ENCODE measurements at regions not wholly inside any gene's neighbourhood (a gene's known extent, or its start where the extent isn't known, plus 50 kb on each side); places are given as distances from the start of the nearest gene placed in this dataset.

DNA sequence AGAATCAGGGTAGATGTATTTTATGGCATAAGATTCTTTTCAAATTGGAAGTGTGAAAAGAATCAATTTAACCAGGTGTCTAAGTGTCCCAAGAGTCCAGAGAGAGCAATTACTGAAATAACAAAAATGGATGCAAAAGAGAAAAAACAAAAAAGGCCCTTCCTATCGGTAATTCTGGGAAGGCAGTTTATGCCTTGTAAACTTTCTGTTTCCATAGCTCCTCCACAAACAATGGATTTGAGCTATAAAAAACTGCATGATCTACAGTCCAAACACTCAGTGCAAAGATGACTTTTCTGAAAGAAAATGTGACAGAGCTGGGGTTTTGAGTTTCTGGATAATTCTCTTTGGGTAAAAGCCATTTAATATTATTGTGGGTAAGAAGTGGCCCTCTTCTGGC, 366.1 kb downstream of the EN1 start:
- Histone ChIP-seq H2AFZ (ENCODE audit: low read depth) (no peak overlapping the region), H3K4me2 (no peak overlapping the region), H3K36me3 (replicated peaks in 1 of 2; ENCODE audit: control insufficient read depth in 1 of 2, insufficient read depth in 2 of 2, low read length in 1 of 2) (no peaks in the 10 kb centered on the region), H3K79me2 (ENCODE audit: insufficient read depth) (no peaks in the 10 kb centered on the region), H3K27me3 (ENCODE audit: insufficient read depth) (no peaks in the 10 kb centered on the region), H3K4me1 (ENCODE audit: control insufficient read depth in 1 of 2, insufficient read depth in 2 of 2, low read depth in 1 of 2, low read length in 1 of 2) (no peaks in the 10 kb centered on the region), H3K9me3 (no peaks in the 10 kb centered on the region), H3F3A (replicated peaks; ENCODE audit: insufficient read depth) (no peaks in the 10 kb centered on the region), H3K4me3 (ENCODE audit: low read depth in 2 of 2, low read length in 1 of 2) (no peak overlapping the region), H3K9ac (no peak overlapping the region), H3K9me2 (no peaks in the 10 kb centered on the region), H3K27ac (ENCODE audit: low read depth in 2 of 2, low read length in 1 of 2) (no peak overlapping the region), H4K20me1 (ENCODE audit: insufficient read depth) (no peaks in the 10 kb centered on the region)
- no peak for DNase-seq
- TF ChIP-seq ZBTB33 (IDR thresholded peaks at IDR 0.05; ENCODE audit: borderline replicate concordance, low read depth): no peak
- no peak for TF ChIP-seq CTCF (IDR thresholded peaks at IDR 0.05)
- no peak for TF ChIP-seq RCOR1 (IDR thresholded peaks at IDR 0.05; ENCODE audit: low read length)
- TF ChIP-seq TEAD4 (IDR thresholded peaks at IDR 0.05; ENCODE audit: borderline replicate concordance, insufficient read depth): no peak
- 8% methylated on average over 1 of the region's 1 CpG for WGBS (ENCODE audit: low lambda C conversion rate)
- CTCF ChIA-PET: interaction anchor here (0.9 to 1.2 kb wide), 2 partner anchors 11 to 38 kb away, joined by 3 to 5 read pairs; no protein-coding TSS in a partner anchor
- POLR2A ChIA-PET: no interaction called here

DNA sequence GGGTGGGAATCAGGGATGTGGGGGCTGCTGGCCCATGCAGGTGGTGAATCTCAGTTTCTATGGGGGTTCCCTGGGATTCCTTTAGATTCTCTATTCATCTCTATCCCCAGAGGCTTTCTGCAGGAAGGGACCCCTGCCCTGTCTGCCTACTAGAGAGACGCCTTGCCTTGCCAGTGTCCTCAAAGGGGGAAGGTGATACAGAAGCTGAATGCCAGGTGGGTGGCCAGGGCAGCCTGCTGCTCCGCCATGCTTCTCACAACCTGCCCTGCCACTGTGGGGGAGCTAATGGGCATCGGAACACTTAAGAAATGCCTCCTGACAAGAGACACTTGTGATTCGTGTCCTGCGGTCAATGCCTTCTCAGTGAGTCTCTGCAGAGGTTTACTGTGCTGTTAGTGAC, 368.4 kb downstream of the EN1 start:
- Histone ChIP-seq H3K4me1 (ENCODE audit: control insufficient read depth in 1 of 2, insufficient read depth in 2 of 2, low read depth in 1 of 2, low read length in 1 of 2) (no peaks in the 10 kb centered on the region), H3K79me2 (ENCODE audit: insufficient read depth) (no peaks in the 10 kb centered on the region), H3K9me2 (no peaks in the 10 kb centered on the region), H3K36me3 (replicated peaks in 1 of 2; ENCODE audit: control insufficient read depth in 1 of 2, insufficient read depth in 2 of 2, low read length in 1 of 2) (no peaks in the 10 kb centered on the region), H3K9me3 (no peaks in the 10 kb centered on the region), H3K9ac (no peak overlapping the region), H3K4me2 (no peak overlapping the region), H3K4me3 (ENCODE audit: low read depth in 2 of 2, low read length in 1 of 2) (no peak overlapping the region), H3F3A (replicated peaks; ENCODE audit: insufficient read depth) (no peaks in the 10 kb centered on the region), H3K27ac (ENCODE audit: low read depth in 2 of 2, low read length in 1 of 2) (no peak overlapping the region), H4K20me1 (ENCODE audit: insufficient read depth) (no peaks in the 10 kb centered on the region), H3K27me3 (ENCODE audit: insufficient read depth) (no peaks in the 10 kb centered on the region), H2AFZ (ENCODE audit: low read depth) (no peak overlapping the region)
- 7% methylated on average over 3 of the region's 5 CpGs for WGBS (ENCODE audit: low lambda C conversion rate)
- no peak for DNase-seq
- no peak for TF ChIP-seq NRF1 (IDR thresholded peaks at IDR 0.05; ENCODE audit: low read depth, low read length)
- TF ChIP-seq, protein P1, sequence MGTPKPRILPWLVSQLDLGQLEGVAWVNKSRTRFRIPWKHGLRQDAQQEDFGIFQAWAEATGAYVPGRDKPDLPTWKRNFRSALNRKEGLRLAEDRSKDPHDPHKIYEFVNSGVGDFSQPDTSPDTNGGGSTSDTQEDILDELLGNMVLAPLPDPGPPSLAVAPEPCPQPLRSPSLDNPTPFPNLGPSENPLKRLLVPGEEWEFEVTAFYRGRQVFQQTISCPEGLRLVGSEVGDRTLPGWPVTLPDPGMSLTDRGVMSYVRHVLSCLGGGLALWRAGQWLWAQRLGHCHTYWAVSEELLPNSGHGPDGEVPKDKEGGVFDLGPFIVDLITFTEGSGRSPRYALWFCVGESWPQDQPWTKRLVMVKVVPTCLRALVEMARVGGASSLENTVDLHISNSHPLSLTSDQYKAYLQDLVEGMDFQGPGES (IDR thresholded peaks at IDR 0.05; ENCODE audit: low read depth, low read length): no peak
- TF ChIP-seq YY1 (IDR thresholded peaks at IDR 0.05; ENCODE audit: low read depth): no peak
- no peak for TF ChIP-seq MXI1 (IDR thresholded peaks at IDR 0.05; ENCODE audit: low read depth, low read length)
- no peak for TF ChIP-seq POLR2AphosphoS5 (IDR thresholded peaks at IDR 0.05; ENCODE audit: low read depth, low read length)
- TF ChIP-seq, protein P2, sequence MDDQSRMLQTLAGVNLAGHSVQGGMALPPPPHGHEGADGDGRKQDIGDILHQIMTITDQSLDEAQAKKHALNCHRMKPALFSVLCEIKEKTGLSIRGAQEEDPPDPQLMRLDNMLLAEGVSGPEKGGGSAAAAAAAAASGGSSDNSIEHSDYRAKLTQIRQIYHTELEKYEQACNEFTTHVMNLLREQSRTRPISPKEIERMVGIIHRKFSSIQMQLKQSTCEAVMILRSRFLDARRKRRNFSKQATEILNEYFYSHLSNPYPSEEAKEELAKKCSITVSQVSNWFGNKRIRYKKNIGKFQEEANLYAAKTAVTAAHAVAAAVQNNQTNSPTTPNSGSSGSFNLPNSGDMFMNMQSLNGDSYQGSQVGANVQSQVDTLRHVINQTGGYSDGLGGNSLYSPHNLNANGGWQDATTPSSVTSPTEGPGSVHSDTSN (IDR thresholded peaks at IDR 0.05): no peak
- no peak for TF ChIP-seq REST (IDR thresholded peaks at IDR 0.05; ENCODE audit: low read depth, low read length)
- TF ChIP-seq RCOR1 (IDR thresholded peaks at IDR 0.05; ENCODE audit: low read length): no peak
- TF ChIP-seq MAX (IDR thresholded peaks at IDR 0.05; ENCODE audit: low read depth): no peak
- no peak for TF ChIP-seq SMC3 (IDR thresholded peaks at IDR 0.05; ENCODE audit: low read depth, low read length)
- no peak for TF ChIP-seq NFIC (IDR thresholded peaks at IDR 0.05; ENCODE audit: borderline replicate concordance)
- no peak for TF ChIP-seq GATA2 (CRISPR knock-in tag; IDR thresholded peaks at IDR 0.05)
- TF ChIP-seq ELF1 (IDR thresholded peaks at IDR 0.05): no peak
- no peak for TF ChIP-seq EZH2phosphoT487 (IDR thresholded peaks at IDR 0.05; ENCODE audit: borderline replicate concordance, low read depth)
- CTCF ChIA-PET: no interaction called here
- POLR2A ChIA-PET: no interaction called here
